Activated T-helper 2 cell treated with anti-CD3 and anti-CD28 coated beads, Interferon-gamma antibody, Interleukin-2, Interleukin-4, amounts not matched to agents 10 μg/mL and 5 μg/mL and 100 μg/mL, durations not matched to agents 14 hours and 24 hours and 36 hours (primary cell): ENCODE measurements at regions not wholly inside any gene's neighbourhood (a gene's known extent, or its start where the extent isn't known, plus 50 kb on each side); places are given as distances from the start of the nearest gene placed in this dataset.

ENCODE experiments used
- DNase-seq: peaks from one replicate; pipeline ENCODE4 v3.0.0; 2021; ENCODE audit warnings: low spot score
- H3K27ac Mint-ChIP-seq: one replicate; pipeline ENCODE4 v1.8.0; 2021; ENCODE audit warnings: mixed read lengths
- H3K27me3 Mint-ChIP-seq: one replicate; pipeline ENCODE4 v1.8.0; 2021; ENCODE audit warnings: low read depth, mixed read lengths
- H3K36me3 Mint-ChIP-seq: one replicate; pipeline ENCODE4 v1.8.0; 2021; ENCODE audit warnings: low read depth, mixed read lengths
- H3K4me1 Mint-ChIP-seq: one replicate; pipeline ENCODE4 v1.8.0; 2021; ENCODE audit warnings: low read depth, mixed read lengths
- H3K4me3 Mint-ChIP-seq: one replicate; pipeline ENCODE4 v1.8.0; 2021; ENCODE audit warnings: low read depth, mild to moderate bottlenecking, moderate library complexity, mixed read lengths
- H3K9me3 Mint-ChIP-seq: one replicate; pipeline ENCODE4 v1.8.0; 2021; ENCODE audit warnings: mixed read lengths
- intact Hi-C: fragments of 100-400 bp; cut with micrococcal nuclease; formaldehyde crosslinking; loops from one replicate; pipeline ENCODE4 v1.15.1; 2023

GRCh38 chr15:95972812-95973211 lies 357.7 kb upstream of the NR2F2 start:
- Mint-ChIP-seq H3K4me3 (no peak overlapping the region), H3K27ac (no peak overlapping the region), H3K27me3 (no peaks in the 10 kb centered on the region), H3K4me1 (no peaks in the 10 kb centered on the region), H3K9me3 (no peaks in the 10 kb centered on the region), H3K36me3 (no peaks in the 10 kb centered on the region)
- no peak for DNase-seq
- intact Hi-C loops: no loop called here

- Mint-ChIP-seq H3K9me3 (no peaks in the 10 kb centered on the region), H3K4me3 (no peak overlapping the region), H3K27ac (no peak overlapping the region), H3K27me3 (no peaks in the 10 kb centered on the region), H3K4me1 (no peaks in the 10 kb centered on the region), H3K36me3 (no peaks in the 10 kb centered on the region)
- intact Hi-C loops: no loop called here
- no peak for DNase-seq
Observed at GRCh38 chr15:95973566-95974256, 356.8 kb upstream of the NR2F2 start.

GRCh38 chr15:95975212-95975611 lies 355.3 kb upstream of the NR2F2 start:
- H3K4me3 Mint-ChIP-seq: no peak overlapping the region
- no peaks in the 10 kb centered on the region for H3K36me3 Mint-ChIP-seq
- H3K4me1 Mint-ChIP-seq: no peaks in the 10 kb centered on the region
- intact Hi-C loops: no loop called here
- H3K9me3 Mint-ChIP-seq: no peaks in the 10 kb centered on the region
- H3K27ac Mint-ChIP-seq: no peak overlapping the region
- no peak for DNase-seq
- no peaks in the 10 kb centered on the region for H3K27me3 Mint-ChIP-seq

- Mint-ChIP-seq H3K4me1 (no peaks in the 10 kb centered on the region), H3K9me3 (no peaks in the 10 kb centered on the region), H3K36me3 (no peaks in the 10 kb centered on the region), H3K27ac (no peak overlapping the region), H3K4me3 (no peak overlapping the region), H3K27me3 (no peaks in the 10 kb centered on the region)
- no peak for DNase-seq
- intact Hi-C loops: no loop called here
Observed at GRCh38 chr15:95979286-95979685, 351.2 kb upstream of the NR2F2 start.

GRCh38 chr15:95981209-95981608 lies 349.3 kb upstream of the NR2F2 start:
- Mint-ChIP-seq H3K4me3 (no peak overlapping the region), H3K4me1 (no peaks in the 10 kb centered on the region), H3K27ac (no peak overlapping the region), H3K27me3 (no peaks in the 10 kb centered on the region), H3K9me3 (no peaks in the 10 kb centered on the region), H3K36me3 (no peaks in the 10 kb centered on the region)
- intact Hi-C loops: no loop called here
- no peak for DNase-seq

GRCh38 chr15:95987299-95987698 lies 343.2 kb upstream of the NR2F2 start:
- Mint-ChIP-seq H3K4me3 (no peak overlapping the region), H3K9me3 (no peaks in the 10 kb centered on the region), H3K27ac (no peak overlapping the region), H3K36me3 (no peaks in the 10 kb centered on the region), H3K4me1 (peaks cover 4% of the 10 kb centered on the region), H3K27me3 (peaks cover 10% of the 10 kb centered on the region)
- no peak for DNase-seq
- intact Hi-C loops: no loop called here

- no peaks in the 10 kb centered on the region for H3K9me3 Mint-ChIP-seq
- H3K4me3 Mint-ChIP-seq: no peak overlapping the region
Observed at GRCh38 chr15:95987886-95988573, 342.5 kb upstream of the NR2F2 start.

GRCh38 chr15:95988574-95988887 lies 342.0 kb upstream of the NR2F2 start:
- no peak overlapping the region for H3K27ac Mint-ChIP-seq
- intact Hi-C loops: no loop called here

More at GRCh38 chr15:95987886-95988573, 342.5 kb upstream of the NR2F2 start:
- peaks cover 4% of the 10 kb centered on the region for H3K4me1 Mint-ChIP-seq
- peaks cover 10% of the 10 kb centered on the region for H3K27me3 Mint-ChIP-seq
- H3K27ac Mint-ChIP-seq: no peak overlapping the region
- no peaks in the 10 kb centered on the region for H3K36me3 Mint-ChIP-seq
- intact Hi-C loops: no loop called here
- no peak for DNase-seq

GRCh38 chr15:95989392-95989791 lies 341.1 kb upstream of the NR2F2 start:
- peaks cover 10% of the 10 kb centered on the region for H3K27me3 Mint-ChIP-seq
- H3K4me3 Mint-ChIP-seq: no peak overlapping the region
- no peaks in the 10 kb centered on the region for H3K36me3 Mint-ChIP-seq
- intact Hi-C loops: no loop called here
- no peak overlapping the region for H3K27ac Mint-ChIP-seq
- no peaks in the 10 kb centered on the region for H3K9me3 Mint-ChIP-seq
- peaks cover 4% of the 10 kb centered on the region for H3K4me1 Mint-ChIP-seq
- no peak for DNase-seq

More at GRCh38 chr15:95988574-95988887, 342.0 kb upstream of the NR2F2 start:
- Mint-ChIP-seq H3K27me3 (peaks cover 10% of the 10 kb centered on the region), H3K9me3 (no peaks in the 10 kb centered on the region), H3K4me1 (peaks cover 4% of the 10 kb centered on the region), H3K36me3 (no peaks in the 10 kb centered on the region), H3K4me3 (no peak overlapping the region)
- no peak for DNase-seq

GRCh38 chr15:95990833-95991232 lies 339.7 kb upstream of the NR2F2 start:
- H3K4me3 Mint-ChIP-seq: no peak overlapping the region

GRCh38 chr15:95994418-95994817 lies 336.1 kb upstream of the NR2F2 start:
- DNase-seq: no peak
- intact Hi-C loops: no loop called here
- Mint-ChIP-seq H3K27ac (no peak overlapping the region), H3K4me3 (no peak overlapping the region), H3K9me3 (no peaks in the 10 kb centered on the region), H3K4me1 (peaks cover 17% of the 10 kb centered on the region), H3K36me3 (no peaks in the 10 kb centered on the region), H3K27me3 (peaks cover 19% of the 10 kb centered on the region)

More at GRCh38 chr15:95990833-95991232, 339.7 kb upstream of the NR2F2 start:
- DNase-seq: no peak
- Mint-ChIP-seq H3K27ac (no peak overlapping the region), H3K27me3 (peaks cover 10% of the 10 kb centered on the region), H3K36me3 (no peaks in the 10 kb centered on the region), H3K4me1 (peaks cover 5% of the 10 kb centered on the region), H3K9me3 (no peaks in the 10 kb centered on the region)
- intact Hi-C loops: no loop called here

GRCh38 chr15:95995375-95996168 lies 334.9 kb upstream of the NR2F2 start:
- Mint-ChIP-seq H3K4me3 (no peak overlapping the region), H3K9me3 (no peaks in the 10 kb centered on the region), H3K27ac (no peak overlapping the region), H3K27me3 (peaks cover 16% of the 10 kb centered on the region), H3K36me3 (no peaks in the 10 kb centered on the region), H3K4me1 (peaks cover 14% of the 10 kb centered on the region)
- intact Hi-C loops: loop anchor here (2.0 kb wide), 1 partner anchor 549 kb away; no protein-coding TSS in a partner anchor
- DNase-seq: no peak

- peaks cover 13% of the 10 kb centered on the region for H3K4me1 Mint-ChIP-seq
Observed at GRCh38 chr15:95996494-95996893, 334.0 kb upstream of the NR2F2 start.

More at GRCh38 chr15:95996494-95996893, 334.0 kb upstream of the NR2F2 start:
- Mint-ChIP-seq H3K9me3 (no peaks in the 10 kb centered on the region), H3K27me3 (peaks cover 17% of the 10 kb centered on the region), H3K4me3 (no peak overlapping the region), H3K36me3 (no peaks in the 10 kb centered on the region), H3K27ac (no peak overlapping the region)
- peak; percentile 12 for DNase-seq
- intact Hi-C loops: loop anchor here (2.0 kb wide), 1 partner anchor 550 kb away; no protein-coding TSS in a partner anchor
